GM10248 (cell line): ENCODE measurements at regions not wholly inside any gene's neighbourhood (a gene's known extent, or its start where the extent isn't known, plus 50 kb on each side); places are given as distances from the start of the nearest gene placed in this dataset.

Experiments used
- CTCF ChIA-PET: fragments of 300-600 bp; sonication (Branson Sonifier 250); formaldehyde crosslinking; extraction: SDS; loops from one replicate; lab custom pipeline; 2021; ENCODE audit warnings: antibody characterized with exemption; lab: Yijun Ruan, JAX
- POLR2A ChIA-PET: fragments of 350-650 bp; sonication (Branson Sonifier 250); formaldehyde crosslinking; extraction: SDS; loops from one replicate; lab custom pipeline; 2020; ENCODE audit warnings: antibody characterized with exemption; lab: Yijun Ruan, JAX
- DNase-seq: peaks from one replicate; pipeline ENCODE4 v3.0.0; 2012; ENCODE audit errors: extremely low spot score
- CTCF ChIP-seq: IDR thresholded peaks from 2 replicates; pipeline ENCODE4 v1.5.1; 2012; ENCODE audit warnings: mild to moderate bottlenecking, low read depth; ENCODE audit errors: extremely low read depth, missing control alignments, control extremely low read depth

DNA sequence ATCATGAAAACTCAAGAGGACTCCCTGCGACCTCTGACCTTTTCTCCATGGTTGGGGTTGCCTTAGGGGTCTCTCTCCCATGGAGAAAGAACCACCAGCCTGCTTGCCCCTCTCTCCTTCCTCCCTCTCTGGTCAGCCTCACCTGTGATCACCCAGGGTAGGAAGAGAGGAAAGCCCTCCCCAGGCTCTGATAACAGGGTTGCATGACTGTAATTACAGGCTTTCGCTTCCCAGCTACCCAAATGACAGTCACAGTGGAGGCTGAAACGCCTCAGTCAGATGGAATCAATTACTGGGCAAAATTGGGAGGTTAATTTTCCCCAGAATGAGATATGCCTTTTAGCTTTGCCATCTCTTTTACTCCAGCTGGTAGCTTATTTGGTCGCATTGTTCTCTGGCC, 265.8 kb upstream of the SOX9 start:
- DNase-seq: no peak
- TF ChIP-seq CTCF: no peak
- ChIA-PET CTCF (interaction anchor here (1.2 to 1.3 kb wide), 2 partner anchors 39 to 161 kb away, joined by 3 read pairs; no protein-coding TSS in a partner anchor), POLR2A (interaction anchor here (0.6 kb wide), 1 partner anchor 97 kb away, joined by 3 read pairs; no protein-coding TSS in a partner anchor)

DNA sequence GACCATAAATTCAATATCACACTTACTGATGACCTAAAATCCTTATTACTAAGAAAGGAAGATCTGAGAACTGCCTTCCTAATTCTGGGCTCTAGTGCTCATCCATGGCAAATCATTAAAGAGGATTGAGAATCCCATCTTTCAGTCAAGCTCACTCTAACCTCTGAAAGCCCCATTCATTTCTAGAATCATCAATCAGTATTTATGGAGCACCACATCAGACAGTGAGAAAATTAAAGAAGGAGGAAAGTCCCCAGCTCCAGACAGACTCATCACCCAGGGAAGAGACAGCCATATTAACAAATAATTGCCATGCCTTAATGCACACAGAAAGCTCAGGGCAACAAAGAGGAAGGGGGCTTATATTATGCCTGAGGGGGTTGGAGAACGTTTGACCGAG, 256.1 kb upstream of the SOX9 start:
- DNase-seq: no peak
- ChIA-PET POLR2A (no interaction called here), CTCF (no interaction called here)
- TF ChIP-seq CTCF: no peak

DNA sequence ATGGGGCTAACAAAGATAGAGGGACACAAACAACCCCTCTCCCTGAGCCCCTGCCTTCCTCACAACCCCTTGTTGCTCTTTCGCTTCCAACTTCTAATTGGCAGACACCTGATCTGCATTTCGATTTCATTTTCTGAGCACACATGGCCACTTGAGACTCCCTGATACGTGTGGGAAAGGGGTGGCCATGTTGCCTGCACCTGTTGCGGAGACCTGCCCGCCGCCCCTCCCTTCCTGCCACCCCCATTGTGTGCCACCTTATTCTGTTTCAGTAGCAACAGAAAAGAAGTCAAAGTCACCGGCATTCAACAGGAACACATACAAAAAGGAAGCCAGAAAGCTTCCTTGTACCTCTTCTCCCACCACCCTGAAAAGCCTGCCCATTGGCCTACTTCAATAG, 254.7 kb upstream of the SOX9 start:
- no peak for DNase-seq
- TF ChIP-seq CTCF: no peak
- ChIA-PET POLR2A (no interaction called here), CTCF (no interaction called here)

- ChIA-PET POLR2A (no interaction called here), CTCF (no interaction called here)
- DNase-seq: no peak
- TF ChIP-seq CTCF: no peak
These were observed 251.5 kb upstream of the SOX9 start for GRCh38 chr17:71869293-71869692.

- no peak for DNase-seq
- ChIA-PET CTCF (no interaction called here), POLR2A (no interaction called here)
- TF ChIP-seq CTCF: no peak
These were observed 250.8 kb upstream of the SOX9 start for GRCh38 chr17:71869841-71870545.

GRCh38 chr17:71870546-71870862, 250.3 kb upstream of the SOX9 start:
- DNase-seq: no peak
- no peak for TF ChIP-seq CTCF
- CTCF ChIA-PET: no interaction called here
- POLR2A ChIA-PET: no interaction called here
